HG03064 (cell line): ENCODE measurements at regions not wholly inside any gene's neighbourhood (a gene's known extent, or its start where the extent isn't known, plus 50 kb on each side); places are given as distances from the start of the nearest gene placed in this dataset.

Experiments
- ATAC-seq: cut with Tn5 transposase; IDR thresholded peaks from one replicate; pipeline ENCODE4 v1.9.1; 2021; ENCODE audit warnings: low read depth; ENCODE audit not compliant: unreplicated experiment

DNA sequence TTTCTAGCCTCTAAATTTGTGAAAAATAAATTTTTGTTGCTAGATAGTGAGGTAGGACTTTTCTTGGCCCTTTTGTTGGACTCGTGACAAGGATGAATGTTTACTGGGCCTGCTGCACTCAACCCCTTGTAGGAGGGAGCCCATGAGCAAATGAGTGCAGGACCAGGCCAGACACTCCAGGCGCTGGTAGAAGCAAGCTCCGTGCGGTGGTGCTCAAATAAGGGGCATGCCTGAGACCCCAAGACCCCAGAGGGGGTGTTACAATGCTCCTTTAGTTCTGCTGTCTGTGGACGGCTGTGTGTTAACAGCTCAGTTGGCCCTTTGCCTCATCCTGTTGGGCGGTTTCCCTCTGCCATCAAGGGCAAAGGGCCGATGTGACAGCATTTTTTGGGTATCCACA is 1195.3 kb upstream of the PHF14 start:
- ATAC-seq, result no peak

GRCh38 chr7:9781710-9782109 is 1192.0 kb upstream of the PHF14 start:
- ATAC-seq, result no peak

- no peak for ATAC-seq
Observed at GRCh38 chr7:9782275-9782674, 1191.4 kb upstream of the PHF14 start.

GRCh38 chr7:9785211-9785610 is 1188.5 kb upstream of the PHF14 start:
- ATAC-seq, result no peak

DNA sequence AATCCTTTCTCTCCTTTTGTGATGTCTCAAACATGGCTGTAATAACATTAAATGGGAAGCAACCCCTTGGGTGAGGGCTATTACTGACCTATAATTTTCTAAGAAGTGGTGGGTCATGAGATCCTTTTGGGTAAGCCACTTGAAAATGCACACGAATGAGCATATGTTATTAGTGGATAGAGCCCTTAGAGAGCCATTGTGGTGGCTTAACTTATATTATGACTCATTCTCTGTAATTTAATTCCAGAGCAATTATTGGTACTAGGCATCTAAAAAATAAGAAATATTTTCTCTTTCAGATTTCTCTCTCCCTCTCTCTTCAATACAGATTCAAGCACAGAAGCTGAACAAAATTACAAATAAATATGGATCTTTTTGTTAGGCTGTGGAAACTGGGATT is 1177.4 kb upstream of the PHF14 start:
- ATAC-seq, result no peak

- no peak for ATAC-seq
Observed at GRCh38 chr7:9822458-9823290, 1151.0 kb upstream of the PHF14 start.

DNA sequence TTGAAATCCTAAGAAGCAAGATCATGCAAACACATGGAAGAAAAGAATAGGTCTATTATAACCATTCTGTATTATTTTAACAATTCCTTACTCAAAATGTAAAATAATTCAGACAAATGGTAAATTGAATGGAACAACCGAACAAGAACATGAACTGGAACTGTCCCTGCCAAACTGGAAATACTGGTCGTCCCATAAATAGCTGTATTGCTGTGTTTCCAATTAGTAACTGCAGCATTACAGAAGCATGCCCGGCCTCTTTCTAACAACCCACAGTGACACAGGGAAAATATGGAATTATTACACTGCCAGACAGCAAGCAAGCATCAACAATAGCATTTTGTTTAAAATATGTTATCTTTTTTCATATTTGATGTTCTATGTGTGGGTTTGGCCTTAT is 1138.5 kb upstream of the PHF14 start:
- ATAC-seq, result no peak

DNA sequence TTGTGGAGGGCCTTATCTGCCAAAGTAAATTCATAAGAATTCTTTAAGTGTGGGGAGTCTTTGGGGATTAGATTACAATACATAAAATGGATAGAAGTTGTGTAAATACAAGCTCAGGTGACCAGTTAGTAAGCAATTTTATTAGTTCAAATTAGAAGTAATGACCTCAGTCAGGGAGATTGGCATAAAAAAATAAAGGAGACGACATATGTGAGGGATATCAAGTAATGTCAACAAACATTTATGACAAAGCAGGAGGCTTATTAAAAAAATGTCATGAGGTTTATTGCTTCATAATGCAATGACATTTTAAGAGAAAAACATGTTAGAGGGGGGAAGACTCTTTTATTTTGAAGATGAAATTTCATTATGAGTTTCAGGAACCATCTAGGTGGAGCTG is 1137.0 kb upstream of the PHF14 start:
- no peak for ATAC-seq

DNA sequence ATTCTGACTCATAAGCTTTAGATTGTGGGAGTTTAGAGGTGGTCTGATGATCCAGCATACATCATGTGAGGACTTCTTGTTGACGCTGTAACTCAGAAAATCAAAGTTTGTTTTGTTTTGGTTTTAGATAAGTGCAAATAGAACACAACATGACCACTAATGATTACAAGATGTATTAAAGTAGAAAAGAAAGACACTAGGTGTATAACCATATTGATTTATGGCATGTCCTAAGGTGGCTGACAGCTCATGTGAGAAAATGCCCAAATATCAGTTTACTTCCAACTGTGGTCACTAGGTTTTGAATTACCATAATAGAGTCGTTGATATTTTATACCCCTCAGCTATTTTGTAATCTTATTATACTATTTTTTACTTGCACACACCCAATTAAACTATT is 1131.4 kb upstream of the PHF14 start:
- no peak for ATAC-seq

DNA sequence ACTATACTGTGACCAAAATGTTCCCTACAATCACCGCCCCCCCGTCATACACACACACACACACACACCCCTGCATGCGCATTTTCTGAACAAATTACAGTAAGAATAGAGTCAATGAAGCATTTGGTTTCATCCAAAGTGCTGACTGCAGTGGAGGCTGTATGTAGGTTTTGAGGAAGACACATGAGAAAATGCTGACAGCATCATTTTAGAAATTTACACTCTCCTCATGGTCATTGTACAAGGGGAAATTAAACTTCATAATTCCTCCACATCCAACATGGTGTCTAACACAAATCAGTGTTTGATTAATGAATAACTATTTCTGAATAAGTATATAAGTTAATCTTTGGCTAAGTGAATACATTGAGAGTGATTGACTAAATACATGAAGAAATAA is 1126.8 kb upstream of the PHF14 start:
- no peak for ATAC-seq

- ATAC-seq, result no peak
Observed at GRCh38 chr7:9854605-9855004, 1119.1 kb upstream of the PHF14 start.

- ATAC-seq, result no peak
Observed at GRCh38 chr7:9856668-9857067, 1117.0 kb upstream of the PHF14 start.

DNA sequence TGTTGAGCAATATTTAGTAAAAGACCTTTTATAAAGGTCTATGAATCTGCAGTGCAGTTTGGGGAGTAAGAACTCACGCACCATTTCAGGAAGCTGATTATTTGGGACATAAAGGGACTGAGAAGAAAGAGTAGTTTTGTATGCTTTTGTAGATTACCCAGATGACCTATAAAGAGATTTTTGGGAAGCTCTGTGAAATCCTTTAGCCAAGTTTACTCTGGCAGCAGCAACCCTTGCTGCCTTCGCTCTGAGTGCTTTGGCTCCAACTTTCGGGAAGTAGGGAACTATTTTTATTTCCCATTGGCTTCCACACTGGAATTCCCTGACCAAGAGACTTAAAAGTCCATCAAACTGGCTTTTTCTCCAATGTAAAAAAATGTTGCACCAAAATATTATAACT is 1110.1 kb upstream of the PHF14 start:
- no peak for ATAC-seq

GRCh38 chr7:9869151-9869550 is 1104.5 kb upstream of the PHF14 start:
- ATAC-seq, result no peak

- no peak for ATAC-seq
Observed at GRCh38 chr7:9869566-9869965, 1104.1 kb upstream of the PHF14 start.

DNA sequence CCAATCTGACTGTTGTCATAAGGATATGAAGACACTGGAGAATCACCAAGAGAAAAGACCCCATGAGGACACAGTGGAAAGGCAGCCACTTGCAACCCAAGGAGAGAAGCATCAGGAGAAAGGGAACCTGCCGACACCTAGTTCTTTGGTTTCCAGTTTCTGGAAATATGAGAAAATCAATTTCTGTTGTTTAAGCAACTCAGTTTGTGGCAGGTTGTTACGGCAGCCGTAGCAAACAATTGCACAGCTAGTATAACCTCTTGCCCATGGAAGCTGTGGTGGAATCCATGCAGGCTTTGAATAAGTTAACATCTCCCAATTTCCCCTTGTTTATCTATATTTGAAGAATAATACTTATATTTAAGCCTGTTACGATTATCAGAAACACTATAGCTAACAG is 1103.0 kb upstream of the PHF14 start:
- ATAC-seq, result no peak

DNA sequence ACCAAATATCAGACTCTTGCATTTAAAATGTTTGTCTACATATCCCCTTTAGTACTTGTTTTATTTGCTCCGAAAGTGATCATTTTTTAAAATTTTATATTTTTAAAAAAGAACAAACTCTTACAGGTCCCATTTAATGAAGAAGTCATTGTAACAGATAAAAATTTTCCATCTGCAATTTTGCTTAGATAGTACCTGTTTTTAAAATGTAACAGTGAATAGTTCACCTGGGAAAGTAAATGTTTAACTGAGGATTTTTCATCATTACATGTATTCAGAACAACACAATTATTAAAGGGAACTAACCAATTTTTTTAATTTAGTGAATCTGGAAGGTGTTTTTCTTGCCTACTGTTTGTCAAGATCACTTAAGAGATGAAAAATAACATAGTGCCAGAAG is 1099.5 kb upstream of the PHF14 start:
- ATAC-seq, result no peak

DNA sequence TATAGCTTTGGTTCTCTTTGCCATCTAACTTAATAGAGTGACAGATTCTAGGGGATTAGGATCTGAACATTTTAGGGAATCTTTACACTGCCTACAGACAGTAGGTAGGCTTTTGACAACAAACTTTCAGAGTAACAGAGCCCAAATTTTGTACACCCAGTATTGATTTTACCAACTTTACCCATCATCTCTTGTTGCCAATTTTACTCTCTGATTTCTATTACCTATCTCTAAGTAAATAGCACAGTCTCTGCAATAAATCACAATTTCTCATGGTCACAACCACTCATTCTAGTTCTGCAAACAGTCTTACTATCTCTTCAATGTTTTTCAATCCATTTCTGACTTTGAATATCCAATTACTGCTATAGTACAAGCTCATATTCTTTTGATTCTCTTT is 1097.6 kb upstream of the PHF14 start:
- ATAC-seq, result no peak

- no peak for ATAC-seq
Observed at GRCh38 chr7:9889554-9889953, 1084.1 kb upstream of the PHF14 start.

GRCh38 chr7:9890092-9890491 is 1083.6 kb upstream of the PHF14 start:
- ATAC-seq, result no peak

DNA sequence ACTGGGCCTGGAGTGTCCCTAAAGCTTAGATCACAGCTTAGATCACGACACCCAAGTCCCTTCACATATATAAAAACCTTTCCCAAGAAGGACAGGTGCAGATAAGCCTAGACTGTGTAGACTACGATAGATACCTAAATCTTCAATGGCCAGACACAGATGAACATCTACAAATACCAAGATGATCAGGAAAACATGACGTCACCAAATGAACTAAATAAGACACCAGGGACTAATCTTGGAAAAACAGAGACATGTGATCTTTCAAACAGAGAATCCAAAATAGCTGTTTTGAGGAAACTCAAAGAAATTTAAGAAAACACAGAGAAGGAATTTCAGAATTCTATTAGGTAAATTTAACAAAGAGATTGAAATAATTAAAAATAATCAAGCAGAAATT is 1082.6 kb upstream of the PHF14 start:
- no peak for ATAC-seq

DNA sequence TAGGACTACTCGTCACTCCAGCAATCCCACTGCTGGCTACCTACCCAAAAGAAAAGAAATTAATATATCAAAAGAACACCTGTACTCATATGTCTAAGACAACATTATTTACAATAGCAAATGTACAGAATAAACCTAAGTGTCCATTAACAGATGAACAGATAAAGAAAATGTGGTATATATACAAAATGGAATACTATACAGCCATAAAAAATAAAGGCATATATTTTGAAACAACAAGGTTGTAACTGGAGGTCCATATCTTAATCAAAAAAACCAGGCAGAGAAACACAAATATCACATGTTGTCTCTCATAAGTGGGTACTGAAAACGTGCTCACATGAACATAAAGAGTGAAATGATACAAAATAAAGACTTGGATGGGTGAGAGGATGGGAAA is 1073.3 kb upstream of the PHF14 start:
- no peak for ATAC-seq

DNA sequence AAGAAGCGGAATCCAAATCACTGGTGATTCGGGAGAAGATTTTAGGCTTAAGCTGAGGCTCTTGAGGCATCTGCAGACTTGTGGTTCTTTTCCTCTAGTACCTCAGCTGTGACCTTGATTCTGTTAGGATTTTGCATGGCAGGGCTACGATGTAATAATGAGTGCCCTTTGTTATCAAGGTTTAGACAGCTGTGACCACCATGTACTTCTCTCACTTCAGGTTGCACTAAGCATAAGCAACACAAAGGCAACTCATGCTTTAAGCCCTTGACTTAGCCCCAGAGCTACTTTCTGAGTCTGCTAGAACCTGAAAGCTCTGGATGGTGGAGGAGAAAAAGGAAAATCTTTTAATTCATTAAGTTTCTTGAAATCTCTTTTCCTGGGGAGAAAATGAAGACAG is 1052.3 kb upstream of the PHF14 start:
- no peak for ATAC-seq
